SK-N-SH (cell line): ENCODE measurements at regions not wholly inside any gene's neighbourhood (a gene's known extent, or its start where the extent isn't known, plus 50 kb on each side); places are given as distances from the start of the nearest gene placed in this dataset.

Experiments used
- CTCF ChIA-PET: fragments of 300-600, 350-600 bp; formaldehyde crosslinking; extraction: SDS; loops from one replicate; lab custom pipeline; 2021; lab: Yijun Ruan, JAX
- POLR2A ChIA-PET: fragments of 350-600 bp; sonication (Branson Sonifier 250); formaldehyde crosslinking; extraction: SDS; loops from one replicate; lab custom pipeline; 2020; ENCODE audit warnings: antibody characterized with exemption, inconsistent platforms; lab: Yijun Ruan, JAX
- DNase-seq: peaks from one replicate; pipeline ENCODE4 v3.0.0; 2012
- H2AFZ ChIP-seq: fragments of 200-600 bp; sonication (generic); 2 replicates; pipeline ENCODE4 v1.8.1; 2016; ENCODE audit warnings: antibody characterized with exemption, mild to moderate bottlenecking, low read depth
- H3F3A ChIP-seq: fragments of 200-600 bp; sonication (generic); replicated peaks from 2 replicates; pipeline ENCODE3; 2016; ENCODE audit warnings: antibody characterized with exemption, mild to moderate bottlenecking; ENCODE audit not compliant: insufficient read depth
- H3K27ac ChIP-seq, 2 experiments: fragments of 200-500 bp in 1 of 2; fragments of 200-600 bp in 1 of 2; sonication (Bioruptor generic) in 1 of 2; sonication (generic), shearing (Covaris generic) in 1 of 2; 2 replicates each; pipeline versions ENCODE4 v1.5.1 to v1.6.1; 2014 to 2016; ENCODE audit warnings: low read depth in 2 of 2, inconsistent platforms in 1 of 2, low read length in 1 of 2, mild to moderate bottlenecking in 1 of 2, mixed read lengths in 1 of 2
- H3K27me3 ChIP-seq: fragments of 200-600 bp; sonication (generic), shearing (Covaris generic); 2 replicates; pipeline ENCODE4 v1.6.1; 2016; ENCODE audit warnings: mixed run types; ENCODE audit not compliant: insufficient read depth
- H3K36me3 ChIP-seq, 2 experiments: fragments of 200-500 bp in 1 of 2; fragments of 200-600 bp in 1 of 2; sonication (Bioruptor generic) in 1 of 2; sonication (generic) in 1 of 2; replicated peaks in 1 of 2; 2 replicates each; pipeline versions ENCODE3 to v1.5.1; 2014 to 2016; ENCODE audit warnings: low read length in 1 of 2, mild to moderate bottlenecking in 1 of 2; ENCODE audit not compliant: insufficient read depth in 2 of 2, control insufficient read depth in 1 of 2
- H3K4me1 ChIP-seq, 2 experiments: fragments of 200-500 bp in 1 of 2; fragments of 200-600 bp in 1 of 2; sonication (Bioruptor generic) in 1 of 2; sonication (generic), shearing (Covaris generic) in 1 of 2; 2 replicates each; pipeline versions ENCODE4 v1.5.1 to v1.6.1; 2014 to 2016; ENCODE audit warnings: low read depth in 1 of 2, low read length in 1 of 2, mixed run types in 1 of 2; ENCODE audit not compliant: insufficient read depth in 2 of 2, control insufficient read depth in 1 of 2
- H3K4me2 ChIP-seq: fragments of 200-600 bp; sonication (generic), shearing (Covaris generic); 2 replicates; pipeline ENCODE4 v1.6.1; 2017; ENCODE audit warnings: mixed run types
- H3K4me3 ChIP-seq, 2 experiments: fragments of 200-500 bp in 1 of 2; fragments of 200-600 bp in 1 of 2; sonication (Bioruptor generic) in 1 of 2; sonication (generic), shearing (Covaris generic) in 1 of 2; 2 replicates each; pipeline versions ENCODE4 v1.5.1 to v1.8.1; 2014 to 2016; ENCODE audit warnings: low read depth in 2 of 2, inconsistent platforms in 1 of 2, low read length in 1 of 2, mild to moderate bottlenecking in 1 of 2, mixed read lengths in 1 of 2, moderate library complexity in 1 of 2
- H3K79me2 ChIP-seq: fragments of 200-600 bp; sonication (generic); 2 replicates; pipeline ENCODE4 v1.8.1; 2017; ENCODE audit warnings: mild to moderate bottlenecking; ENCODE audit not compliant: insufficient read depth
- H3K9ac ChIP-seq: fragments of 200-600 bp; sonication (generic); 2 replicates; pipeline ENCODE4 v1.6.1; 2017; ENCODE audit warnings: mixed run types
- H3K9me2 ChIP-seq: fragments of 200-600 bp; sonication (generic); 2 replicates; pipeline ENCODE4 v1.6.1; 2017; ENCODE audit warnings: mixed run types
- H3K9me3 ChIP-seq: fragments of 200-600 bp; sonication (generic); 2 replicates; pipeline ENCODE4 v1.6.1; 2017; ENCODE audit warnings: mixed run types, mild to moderate bottlenecking, moderate library complexity
- H4K20me1 ChIP-seq: fragments of 200-600 bp; sonication (generic); 2 replicates; pipeline ENCODE4 v1.6.1; 2017; ENCODE audit warnings: mild to moderate bottlenecking, mixed run types; ENCODE audit not compliant: insufficient read depth
- CHD2 ChIP-seq: fragments of 150-350 bp; IDR thresholded peaks from 2 replicates; pipeline ENCODE4 v1.6.1; 2018; ENCODE audit warnings: low read length; ENCODE audit not compliant: partially characterized antibody
- FOSL2 ChIP-seq: IDR thresholded peaks from 2 replicates; pipeline ENCODE4 v1.4.0; 2012; ENCODE audit warnings: low read depth, mild to moderate bottlenecking, moderate library complexity, borderline replicate concordance
- FOXJ3 ChIP-seq: sonication (generic); formaldehyde crosslinking; IDR thresholded peaks from 2 replicates; pipeline ENCODE4 v1.5.1; 2020; ENCODE audit warnings: mild to moderate bottlenecking, missing genetic modification reagents
- FOXM1 ChIP-seq: IDR thresholded peaks from 2 replicates; pipeline ENCODE4 v1.4.0; 2012; ENCODE audit warnings: low read depth, mild to moderate bottlenecking
- GATA2 ChIP-seq: sonication (generic); formaldehyde crosslinking; IDR thresholded peaks from 2 replicates; pipeline ENCODE4 v1.5.0; 2020; ENCODE audit warnings: mild to moderate bottlenecking, missing genetic modification reagents
- JUND ChIP-seq: IDR thresholded peaks from 2 replicates; pipeline ENCODE4 v1.4.0; 2012
- MAX ChIP-seq: IDR thresholded peaks from 2 replicates; pipeline ENCODE4 v1.4.0; 2012; ENCODE audit warnings: low read depth
- MXI1 ChIP-seq: IDR thresholded peaks from 2 replicates; pipeline ENCODE4 v1.6.1; 2012; ENCODE audit warnings: mild to moderate bottlenecking, low read depth, low read length, improper control_type of control experiment
- NRF1 ChIP-seq: IDR thresholded peaks from 2 replicates; pipeline ENCODE4 v1.6.1; 2012; ENCODE audit warnings: low read depth, mild to moderate bottlenecking, low read length
- POLR2AphosphoS5 ChIP-seq: IDR thresholded peaks from 2 replicates; pipeline ENCODE4 v1.6.1; 2012; ENCODE audit warnings: low read depth, low read length
- RAD21 ChIP-seq: IDR thresholded peaks from 2 replicates; pipeline ENCODE4 v1.6.1; 2012; ENCODE audit warnings: mild to moderate bottlenecking, low read length
- REST ChIP-seq: IDR thresholded peaks from 2 replicates; pipeline ENCODE4 v1.6.1; 2012; ENCODE audit warnings: mild to moderate bottlenecking, low read depth, low read length, moderate library complexity
- RFX5 ChIP-seq: IDR thresholded peaks from 2 replicates; pipeline ENCODE4 v1.6.1; 2012; ENCODE audit warnings: mild to moderate bottlenecking, improper control_type of control experiment, low read length
- RXRA ChIP-seq: IDR thresholded peaks from 2 replicates; pipeline ENCODE4 v1.4.0; 2012; ENCODE audit warnings: low read depth, mild to moderate bottlenecking, borderline replicate concordance
- SIN3A ChIP-seq: IDR thresholded peaks from 2 replicates; pipeline ENCODE4 v1.6.1; 2012; ENCODE audit warnings: low read depth, mild to moderate bottlenecking, low read length, moderate library complexity, borderline replicate concordance
- YY1 ChIP-seq: IDR thresholded peaks from 2 replicates; pipeline ENCODE4 v1.4.0; 2012; ENCODE audit warnings: low read depth, mild to moderate bottlenecking
- WGBS: methylation state at CpG from one replicate; pipeline ENCODE4 v1.1.6; 2017; ENCODE audit warnings: low lambda C conversion rate; 5-methylcytosine and 5-hydroxymethylcytosine counted together

- no peak for TF ChIP-seq SIN3A
Measured at GRCh38 chr1:166328956-166329355, 162.2 kb upstream of the FAM78B start (continued).

- TF ChIP-seq GATA2: no peak
- TF ChIP-seq FOXM1: no peak
- TF ChIP-seq NRF1: no peak
- no peak for TF ChIP-seq RFX5
- TF ChIP-seq CHD2: no peak
- TF ChIP-seq POLR2AphosphoS5: no peak
- no peak for TF ChIP-seq MXI1
- TF ChIP-seq RXRA: no peak
- TF ChIP-seq REST: no peak
- no peak for TF ChIP-seq MAX
- TF ChIP-seq FOSL2: no peak
- TF ChIP-seq FOXJ3 (CRISPR knock-in tag): no peak
- no peak for TF ChIP-seq RAD21
- no peak for TF ChIP-seq JUND
- TF ChIP-seq YY1: no peak
- no peak for TF ChIP-seq SIN3A
- Histone ChIP-seq H3K27me3 (no peaks in the 10 kb centered on the region), H3K36me3 (no peaks in the 10 kb centered on the region), H3F3A (no peaks in the 10 kb centered on the region), H3K9me2 (no peaks in the 10 kb centered on the region), H3K79me2 (no peaks in the 10 kb centered on the region), H3K4me3 (no peak overlapping the region), H3K9me3 (no peaks in the 10 kb centered on the region), H3K4me2 (no peak overlapping the region), H4K20me1 (no peaks in the 10 kb centered on the region), H3K9ac (no peak overlapping the region), H2AFZ (no peak overlapping the region), H3K4me1 (no peaks in the 10 kb centered on the region), H3K27ac (no peak overlapping the region)
- ChIA-PET CTCF (interaction anchor here (0.6 kb wide), 1 partner anchor 416 kb away, joined by 3 read pairs; no protein-coding TSS in a partner anchor), POLR2A (no interaction called here)
- DNase-seq: no peak
- WGBS: 28% methylated on average over 1 of the region's 1 CpG
Measured at GRCh38 chr1:166330096-166330495, 163.3 kb upstream of the FAM78B start.
